ENCODE measurements at regions not wholly inside any gene's neighbourhood (a gene's known extent, or its start where the extent isn't known, plus 50 kb on each side); places are given as distances from the start of the nearest gene placed in this dataset.

- no peak overlapping the region for H2BK12ac ChIP-seq (ENCODE audit: low read depth, low read length)
- H4K8ac ChIP-seq (ENCODE audit: extremely low read depth, insufficient read depth, low read length), result no peak overlapping the region
- H3K27me3 ChIP-seq (replicated peaks in 1 of 4; ENCODE audit: control insufficient read depth in 3 of 4, extremely low read depth in 1 of 4, insufficient read depth in 3 of 4, low read length in 3 of 4), result no peaks in the 10 kb centered on the region
- no peak overlapping the region for H4K5ac ChIP-seq (ENCODE audit: insufficient read length, low read depth, low read length)
- H3K4ac ChIP-seq (replicated peaks; ENCODE audit: insufficient read length, low read depth, low read length), result no peak overlapping the region
- H3K79me2 ChIP-seq (ENCODE audit: control insufficient read depth in 1 of 2, insufficient read depth in 2 of 2, low read length in 2 of 2), result no peaks in the 10 kb centered on the region
- no peak overlapping the region for H2AFZ ChIP-seq (ENCODE audit: low read length)
- CTCF ChIA-PET (ENCODE audit: partially characterized antibody), result interaction anchor here (0.6 to 4.5 kb wide), 43 partner anchors 9 to 252 kb away, joined by 3 to 50 read pairs (median 5); no protein-coding TSS in a partner anchor
- no peak overlapping the region for H3K18ac ChIP-seq (ENCODE audit: extremely low read depth, low read length)
- no peaks in the 10 kb centered on the region for H4K20me1 ChIP-seq (replicated peaks in 1 of 2; ENCODE audit: control insufficient read depth in 1 of 2, insufficient read depth in 2 of 2, low read length in 2 of 2)
- FAIRE-seq (peak; percentile 87), DNase-seq (ENCODE audit: low read depth in 1 of 2, low spot score in 2 of 2) (no peak)
- H2BK20ac ChIP-seq (ENCODE audit: low read length), result no peak overlapping the region
- no peak overlapping the region for H3K14ac ChIP-seq (ENCODE audit: insufficient read length)
- no peaks in the 10 kb centered on the region for H3K36me3 ChIP-seq (ENCODE audit: control insufficient read depth in 2 of 4, insufficient read depth in 4 of 4, low read length in 3 of 4)
- no peak overlapping the region for H3K9ac ChIP-seq (replicated peaks in 1 of 4; ENCODE audit: extremely low read depth in 1 of 4, low read depth in 3 of 4, low read length in 3 of 4)
- no peak overlapping the region for H2BK120ac ChIP-seq (replicated peaks; ENCODE audit: low read depth, low read length)
- H2AK5ac ChIP-seq (ENCODE audit: low read depth, low read length), result no peak overlapping the region
- no peak overlapping the region for H2BK15ac ChIP-seq (ENCODE audit: low read length)
- H3K4me1 ChIP-seq (replicated peaks in 1 of 4; ENCODE audit: control insufficient read depth in 3 of 4, insufficient read depth in 4 of 4, low read length in 3 of 4), result no peaks in the 10 kb centered on the region
- H3K27ac ChIP-seq (ENCODE audit: low read depth, low read length), result no peak overlapping the region
- H3K56ac ChIP-seq (replicated peaks; ENCODE audit: insufficient read length, low read depth, low read length), result no peak overlapping the region
- no peak overlapping the region for H3K4me2 ChIP-seq (ENCODE audit: insufficient read depth in 1 of 2, low read depth in 2 of 2, low read length in 2 of 2)
- 70% methylated on average over 4 of the region's 4 CpGs; no CpG with 5 or more reads in 1 of the 2 experiments for WGBS, 2 experiments (ENCODE audit: extremely low coverage in 1 of 2, insufficient coverage in 1 of 2, insufficient read length in 1 of 2, insufficient replicate concordance in 2 of 2, low coverage in 1 of 2, low lambda C conversion rate in 2 of 2, missing lambda C conversion rate in 1 of 2)
- H2BK5ac ChIP-seq (ENCODE audit: low read depth, low read length), result no peak overlapping the region
- H3K23ac ChIP-seq (ENCODE audit: insufficient read length), result no peak overlapping the region
- no peaks in the 10 kb centered on the region for H3K23me2 ChIP-seq (ENCODE audit: low read depth, low read length)
- POLR2A ChIA-PET (ENCODE audit: partially characterized antibody), result interaction anchor here (0.7 kb wide), 1 partner anchor 8 kb away, joined by 4 read pairs; no protein-coding TSS in a partner anchor
- H3K79me1 ChIP-seq (ENCODE audit: low read depth, low read length), result no peaks in the 10 kb centered on the region
- no peak overlapping the region for H3K4me3 ChIP-seq (ENCODE audit: extremely low read depth in 1 of 4, insufficient read depth in 2 of 4, low read depth in 3 of 4, low read length in 4 of 4)
- H3K9me3 ChIP-seq (ENCODE audit: insufficient read depth in 2 of 2, low read depth in 1 of 2, low read length in 1 of 2), result no peaks in the 10 kb centered on the region
- no peak overlapping the region for H4K91ac ChIP-seq (replicated peaks; ENCODE audit: insufficient read length, low read length)
- TF ChIP-seq TCF12 (IDR thresholded peaks at IDR 0.05; ENCODE audit: low read depth, low read length), result no peak
- TF ChIP-seq SAP30 (IDR thresholded peaks at IDR 0.05; ENCODE audit: insufficient read depth, insufficient replicate concordance, low read length), result no peak
- TF ChIP-seq RBBP5 (IDR thresholded peaks at IDR 0.05; ENCODE audit: borderline replicate concordance, low read depth, low read length), result no peak
- no peak for TF ChIP-seq BRCA1 (IDR thresholded peaks at IDR 0.05; ENCODE audit: low read depth, low read length)
- no peak for TF ChIP-seq SRF (IDR thresholded peaks at IDR 0.05; ENCODE audit: low read depth, low read length)
- TF ChIP-seq RAD21 (IDR thresholded peaks at IDR 0.05 in 1 of 2, conservative IDR thresholded peaks at IDR 0.05 in 1 of 2; ENCODE audit: low read depth in 2 of 2, low read length in 2 of 2), result peak; percentile 64 to 69
- no peak for TF ChIP-seq CHD2 (IDR thresholded peaks at IDR 0.05; ENCODE audit: low read length)
- no peak for TF ChIP-seq POLR2AphosphoS5 (IDR thresholded peaks at IDR 0.05; ENCODE audit: low read depth, low read length)
- no peak for TF ChIP-seq SIX5 (IDR thresholded peaks at IDR 0.05; ENCODE audit: low read depth, low read length)
- no peak for TF ChIP-seq HDAC6 (IDR thresholded peaks at IDR 0.05; ENCODE audit: low read depth, low read length)
- TF ChIP-seq TAF7 (optimal IDR thresholded peaks at IDR 0.05; ENCODE audit: borderline replicate concordance, low read depth, low read length), result no peak
- no peak for TF ChIP-seq SIN3A (conservative IDR thresholded peaks at IDR 0.05 in 1 of 2, IDR thresholded peaks at IDR 0.05 in 1 of 2; ENCODE audit: low read depth in 1 of 2, low read length in 2 of 2)
Observed at GRCh38 chr20:40797425-40797824, 108.4 kb upstream of the MAFB start.
